Inflammatory macrophage treated with lipopolysaccharide for 4 hours (primary cell): ENCODE measurements at regions not wholly inside any gene's neighbourhood (a gene's known extent, or its start where the extent isn't known, plus 50 kb on each side); places are given as distances from the start of the nearest gene placed in this dataset.
"Not testable (repeated sequence)": the region's sequence is repeated elsewhere in the genome, so short reads cannot be mapped to it uniquely, and the experiment has no call there.

Source experiments
- DNase-seq: peaks from one replicate; pipeline ENCODE4 v3.0.0-alpha.2; 2020

DNA sequence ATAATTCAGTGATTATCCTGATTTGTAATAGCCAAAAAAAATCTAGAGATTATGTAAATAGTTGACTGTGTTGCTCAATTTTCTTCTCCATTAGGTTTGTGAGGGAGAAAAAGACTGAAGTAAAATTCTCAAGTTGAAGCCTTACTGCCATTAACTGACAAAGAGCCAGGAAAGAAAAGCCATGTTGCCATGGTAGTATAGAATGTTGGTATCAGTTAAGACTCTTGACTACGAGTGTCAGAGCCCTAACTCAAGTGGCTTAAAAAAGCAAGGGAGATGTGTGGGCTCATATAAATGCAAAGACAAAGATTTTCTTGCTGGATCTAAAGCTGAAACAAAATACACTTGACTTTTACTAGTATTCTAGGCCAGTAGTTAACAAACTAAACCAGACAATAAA lies 571.7 kb downstream of the KCTD16 start:
- no peak for DNase-seq

DNA sequence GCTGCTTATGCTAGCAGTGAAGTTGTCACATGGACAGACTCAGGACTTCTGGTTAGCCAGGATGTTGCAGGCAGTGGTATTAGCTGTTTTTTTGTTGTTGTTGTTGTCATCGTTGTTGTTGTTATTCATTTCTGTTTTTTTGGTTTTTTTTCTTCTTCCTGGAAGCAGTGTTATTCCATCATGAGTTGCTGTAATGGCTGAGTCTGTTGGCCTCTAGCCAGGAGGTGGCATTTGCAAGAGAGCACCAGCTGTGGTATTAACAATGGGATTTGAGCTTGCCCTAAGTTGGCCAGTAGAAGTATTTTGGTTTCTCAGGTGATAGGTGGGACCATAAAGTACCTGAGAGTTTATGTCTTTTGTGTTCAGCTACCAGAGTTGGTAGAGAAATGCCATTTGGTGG lies 561.1 kb downstream of the KCTD16 start:
- no peak for DNase-seq

DNA sequence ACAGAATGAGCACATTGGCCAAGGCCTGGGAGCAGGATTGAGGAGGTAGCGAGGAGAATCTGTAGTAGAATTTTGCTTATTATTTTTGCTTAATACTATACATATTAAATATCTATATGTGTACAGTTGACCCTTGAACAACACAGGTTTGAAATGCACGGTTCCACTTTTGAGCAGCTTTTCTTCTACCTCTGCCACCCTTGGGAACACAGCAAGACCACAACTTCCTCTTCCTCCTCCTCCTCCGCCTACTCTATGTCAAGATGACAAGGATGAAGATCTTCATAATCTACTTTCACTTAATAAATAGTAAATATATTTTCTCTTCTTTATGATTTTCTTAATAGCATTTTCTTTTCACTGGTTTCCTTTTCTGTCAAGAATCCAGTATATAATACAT lies 541.4 kb downstream of the KCTD16 start:
- DNase-seq = no peak

DNA sequence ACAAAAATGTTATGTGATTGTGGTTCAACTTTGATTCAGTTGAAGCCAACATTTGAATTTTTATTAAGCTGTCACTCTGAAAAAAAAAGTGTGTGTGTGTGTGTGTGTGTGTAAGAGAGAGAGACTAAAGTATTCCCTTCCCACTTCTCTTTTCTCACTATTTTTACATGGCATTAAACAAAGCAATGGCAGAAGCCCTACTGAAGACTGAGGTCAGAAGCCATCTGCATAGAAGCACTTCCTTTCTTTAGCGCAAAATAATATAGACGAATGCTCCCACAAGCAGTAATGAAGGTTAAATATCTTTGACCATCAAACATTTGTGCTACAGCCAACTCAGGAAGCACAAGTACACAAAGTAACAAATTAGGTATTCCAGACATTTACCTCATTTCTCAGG lies 540.5 kb downstream of the KCTD16 start:
- DNase-seq = no peak

DNA sequence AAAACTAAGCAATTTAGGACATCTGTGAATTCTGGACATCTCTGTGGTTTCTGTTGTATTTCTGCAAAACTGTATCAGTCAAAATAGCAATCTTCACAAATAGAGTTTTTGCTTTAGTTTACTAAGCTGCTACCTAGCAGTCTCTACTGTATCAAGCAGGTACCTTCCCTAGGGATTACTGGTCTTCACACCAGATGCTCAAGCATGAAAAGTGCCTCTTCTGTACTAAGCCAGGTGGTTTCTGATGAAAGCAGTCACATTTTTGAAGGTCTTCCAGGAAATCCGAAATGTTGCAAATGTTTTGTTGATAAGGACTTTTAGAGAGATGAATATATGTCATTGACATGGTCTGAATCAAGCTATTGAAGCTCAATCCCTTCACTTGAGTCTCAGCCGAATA lies 540.0 kb downstream of the KCTD16 start:
- no peak for DNase-seq

DNA sequence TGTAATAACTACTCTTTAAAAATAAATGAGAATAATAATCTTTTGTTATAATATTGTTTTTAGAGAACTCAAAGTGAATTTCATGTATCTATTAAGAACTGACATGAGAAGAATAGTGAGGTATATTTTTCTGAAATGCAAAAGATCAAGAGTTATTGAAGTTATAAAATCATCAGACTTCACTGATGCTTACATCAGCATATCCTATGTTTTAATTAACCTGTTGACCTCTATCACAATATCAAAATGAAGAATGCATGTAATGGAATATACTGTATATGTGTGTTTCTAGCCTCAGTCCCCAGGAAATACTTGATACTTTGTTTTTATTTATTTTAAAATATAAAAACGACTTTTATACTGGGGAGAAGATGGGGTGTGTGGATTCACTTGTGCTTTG lies 533.1 kb downstream of the KCTD16 start:
- no peak for DNase-seq

DNA sequence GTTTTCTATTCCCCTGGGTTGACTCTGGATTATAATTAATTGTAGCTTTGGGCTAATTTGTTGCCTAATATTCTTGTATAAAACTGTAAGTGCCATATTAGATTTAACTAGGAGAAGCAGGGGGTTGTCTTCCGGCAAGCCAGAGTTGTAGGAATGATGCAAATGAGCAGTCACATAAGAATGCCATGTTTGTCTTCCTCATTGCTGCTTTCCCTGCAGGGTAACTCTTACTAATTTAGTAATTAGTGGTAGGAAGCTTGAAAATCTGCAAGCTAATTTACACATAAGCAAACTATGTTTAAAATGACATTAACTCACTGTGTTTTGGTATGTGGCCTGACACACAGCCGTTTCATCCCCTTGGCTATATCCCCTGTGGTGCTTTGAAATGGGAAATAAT lies 527.8 kb downstream of the KCTD16 start:
- no peak for DNase-seq

DNA sequence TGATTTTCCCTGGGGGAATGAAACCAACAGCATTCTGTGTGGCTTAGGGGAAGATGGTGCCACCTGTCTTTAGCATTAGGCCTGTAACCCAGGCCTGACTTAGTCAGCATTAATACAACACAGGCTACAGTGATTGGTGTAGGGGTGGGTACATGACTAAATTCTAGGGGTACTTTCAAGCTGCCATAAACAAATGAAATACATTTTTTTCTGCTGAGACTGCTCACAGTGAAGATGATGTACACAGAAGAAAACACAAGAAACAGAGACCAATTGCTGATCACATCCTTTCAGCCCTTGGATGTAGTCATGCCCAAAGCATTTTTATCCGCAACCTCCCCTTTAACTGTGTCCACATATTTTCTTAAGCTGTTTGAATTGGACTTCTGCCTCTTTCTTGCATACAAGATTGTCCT lies 527.2 kb downstream of the KCTD16 start:
- DNase-seq = no peak

DNA sequence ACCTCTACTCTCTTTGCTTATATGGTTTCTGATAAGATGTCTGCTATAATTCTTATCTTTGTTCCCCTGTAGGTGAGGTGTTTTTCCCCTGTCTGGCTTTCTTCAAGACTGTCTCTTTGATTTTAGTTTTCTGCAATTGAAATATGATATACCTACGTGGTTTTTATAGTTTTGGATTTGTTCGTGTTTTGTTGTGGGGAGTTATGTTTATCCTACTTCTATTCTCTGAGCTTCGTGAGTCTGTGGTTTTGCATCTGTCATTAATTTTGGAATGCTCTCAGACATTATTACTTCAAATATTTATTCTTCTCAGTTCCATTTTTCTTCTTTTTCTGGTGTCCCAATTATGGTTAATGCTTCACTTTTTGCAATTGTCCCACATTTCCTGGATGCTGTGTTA lies 521.3 kb downstream of the KCTD16 start:
- DNase-seq = no peak

DNA sequence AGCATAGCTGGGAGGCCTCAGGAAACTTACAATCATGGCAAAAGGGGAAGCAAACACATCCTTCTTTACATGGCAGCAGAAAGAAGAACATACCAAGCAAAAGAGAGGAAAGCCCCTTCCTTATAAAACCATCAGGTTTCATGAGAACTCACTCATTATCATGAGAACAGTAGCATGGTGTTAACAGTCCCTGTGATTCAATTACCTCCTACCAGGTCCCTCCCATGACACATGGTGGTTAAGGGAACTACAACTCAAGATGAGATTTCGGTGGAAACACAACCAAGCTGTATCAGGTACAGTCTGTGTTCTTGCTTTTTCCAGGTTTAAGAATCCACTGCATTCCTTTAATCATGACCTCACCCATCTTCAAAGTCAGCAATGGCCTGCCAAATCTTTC lies 514.2 kb downstream of the KCTD16 start:
- DNase-seq = no peak

DNA sequence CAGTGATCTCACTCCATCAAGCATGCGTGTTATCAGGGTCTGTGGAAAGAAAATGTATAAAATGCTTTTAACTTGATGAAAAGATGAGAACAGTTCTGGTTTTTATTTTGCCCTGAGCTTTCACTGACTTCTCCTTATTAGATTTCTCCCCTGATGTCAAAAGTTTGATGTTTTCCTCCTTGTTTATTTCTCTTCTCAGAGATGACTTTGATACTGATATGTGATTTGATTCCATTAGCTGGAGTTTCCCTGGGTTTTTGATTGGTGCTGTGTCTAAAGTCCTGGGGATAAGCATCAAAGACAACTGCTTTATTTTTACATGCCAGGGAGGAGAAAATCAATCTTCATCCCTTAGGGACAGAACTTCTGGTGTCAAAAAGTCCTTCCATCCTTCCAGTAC lies 510.0 kb downstream of the KCTD16 start:
- no peak for DNase-seq

DNA sequence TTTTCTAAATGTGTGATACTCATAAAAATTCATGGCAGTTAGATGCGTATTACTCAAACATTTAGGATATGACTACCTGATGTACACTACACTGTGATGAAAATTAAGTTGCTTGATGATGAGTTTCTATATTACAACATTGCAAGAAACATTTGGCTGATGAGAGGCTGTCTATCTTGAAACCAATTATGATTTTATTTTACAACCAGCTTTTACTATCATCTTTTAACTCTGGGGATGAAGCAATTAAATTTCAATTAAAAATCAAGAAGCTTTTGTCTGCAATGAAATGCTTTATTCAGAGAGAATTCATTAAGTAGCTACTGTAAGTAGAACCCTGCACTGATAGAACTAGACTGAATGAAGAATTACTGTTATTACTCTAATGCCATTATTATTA lies 500.4 kb downstream of the KCTD16 start:
- DNase-seq = no peak

DNA sequence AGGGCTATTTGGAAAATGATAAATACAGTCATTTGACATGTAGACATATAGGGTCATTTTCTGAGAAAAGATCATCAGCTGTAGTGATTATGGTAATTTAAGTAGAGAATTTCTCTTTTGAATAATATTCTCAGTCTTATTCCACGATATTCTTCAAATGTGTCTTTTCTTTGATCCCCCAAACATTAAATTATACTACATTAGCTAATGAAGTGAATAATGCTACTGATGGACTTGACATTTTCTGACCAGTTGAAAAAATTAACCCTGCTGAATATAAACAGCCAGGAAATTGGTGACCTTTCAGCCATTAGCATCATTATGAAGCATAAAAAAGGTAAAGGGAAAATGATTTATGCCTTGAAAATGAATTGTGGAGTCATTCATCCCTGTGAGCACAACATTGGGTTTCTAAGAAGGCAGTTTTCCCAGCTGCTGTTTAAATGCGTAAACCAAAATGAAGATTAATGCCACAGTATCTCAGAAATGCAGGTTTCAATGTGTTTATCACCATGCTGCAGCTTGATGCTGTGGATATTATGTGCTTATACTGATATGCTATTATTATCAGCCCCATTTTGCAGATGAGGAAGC lies 489.1 kb downstream of the KCTD16 start:
- DNase-seq = no peak

DNA sequence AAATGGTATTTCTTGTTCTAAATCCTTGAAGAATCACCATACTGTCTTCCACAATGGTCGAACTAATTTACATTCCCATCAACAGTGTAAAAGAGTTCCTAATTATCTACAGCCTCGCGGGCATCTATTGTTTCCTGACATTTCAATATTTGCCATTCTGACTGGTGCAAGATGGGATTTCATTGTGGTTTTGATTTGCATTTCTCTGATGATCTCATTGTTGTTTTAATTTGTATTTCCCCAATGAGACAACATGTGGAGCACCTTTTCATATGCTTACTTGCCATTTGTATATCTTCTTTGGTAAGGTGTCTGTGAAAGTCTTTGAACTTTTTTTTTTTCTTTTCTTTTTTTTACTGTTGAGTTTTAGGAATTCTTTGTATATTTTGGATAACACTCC lies 473.6 kb downstream of the KCTD16 start:
- DNase-seq = no peak

DNA sequence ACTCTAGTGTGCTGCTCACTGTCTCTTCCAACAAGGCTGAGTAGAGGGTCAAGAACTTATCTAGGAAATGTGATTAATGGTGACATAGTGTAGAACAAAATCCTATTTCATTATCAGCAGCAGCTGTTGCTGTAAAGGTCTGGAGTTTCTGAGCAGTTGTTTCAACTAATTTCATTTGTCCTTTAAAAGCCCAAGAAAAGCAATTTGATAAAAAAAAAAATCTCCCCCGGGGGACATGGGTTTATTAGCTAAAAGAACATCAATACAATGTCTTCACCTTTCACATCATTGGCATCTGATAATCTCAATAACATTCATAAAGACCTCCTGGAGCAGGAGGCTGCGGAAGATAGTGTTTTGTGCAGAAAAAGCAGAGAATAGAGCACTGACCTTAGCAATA lies 468.1 kb downstream of the KCTD16 start:
- no peak for DNase-seq

DNA sequence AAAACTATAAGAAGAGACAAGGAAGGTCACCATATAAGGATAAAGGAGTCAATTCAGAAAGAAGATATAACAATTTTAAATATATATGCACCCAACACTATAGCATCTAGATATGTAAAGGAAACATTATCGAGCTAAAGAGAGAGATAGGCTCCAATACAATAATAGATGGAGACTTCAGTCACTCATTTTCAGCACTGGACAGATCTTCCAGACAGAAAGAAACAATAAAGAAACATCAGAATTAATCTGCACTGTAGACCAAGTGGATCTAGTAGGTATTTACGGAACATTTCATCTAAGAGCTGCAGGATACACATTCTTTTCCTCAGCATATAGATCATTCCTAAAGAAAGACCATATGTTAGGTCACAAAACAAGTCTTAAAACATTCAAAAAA lies 463.5 kb downstream of the KCTD16 start:
- no peak for DNase-seq

DNA sequence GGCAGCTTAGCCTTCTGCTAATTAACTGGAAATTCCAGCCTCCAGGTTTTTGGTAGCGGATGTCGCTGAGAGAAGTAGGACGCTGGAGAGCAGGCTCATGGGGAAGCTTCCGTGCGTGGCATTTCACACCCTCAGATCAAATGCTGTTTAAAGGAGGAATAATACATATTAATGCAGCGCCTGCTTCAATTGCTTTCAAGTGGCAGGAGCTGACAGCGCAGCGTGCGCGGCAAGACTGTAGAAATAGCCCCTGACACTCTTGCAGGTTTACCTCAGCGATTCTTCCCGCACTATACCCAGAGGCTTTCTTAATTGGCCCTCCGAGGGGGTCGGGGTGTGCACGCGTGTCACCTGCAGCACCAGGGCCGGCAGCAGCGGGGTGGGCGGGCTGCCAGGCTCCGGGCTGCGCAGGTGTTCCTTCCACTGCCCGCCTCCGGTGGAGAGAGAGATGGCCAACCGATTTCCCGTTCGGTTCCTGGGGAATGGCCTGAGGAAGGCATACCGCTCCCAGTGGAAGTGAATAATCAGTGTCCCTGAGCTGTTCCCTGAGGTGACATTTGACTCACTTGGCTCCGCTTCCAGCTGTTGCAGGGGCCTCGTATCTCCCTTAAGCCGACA lies 427.9 kb downstream of the KCTD16 start:
- no peak for DNase-seq

DNA sequence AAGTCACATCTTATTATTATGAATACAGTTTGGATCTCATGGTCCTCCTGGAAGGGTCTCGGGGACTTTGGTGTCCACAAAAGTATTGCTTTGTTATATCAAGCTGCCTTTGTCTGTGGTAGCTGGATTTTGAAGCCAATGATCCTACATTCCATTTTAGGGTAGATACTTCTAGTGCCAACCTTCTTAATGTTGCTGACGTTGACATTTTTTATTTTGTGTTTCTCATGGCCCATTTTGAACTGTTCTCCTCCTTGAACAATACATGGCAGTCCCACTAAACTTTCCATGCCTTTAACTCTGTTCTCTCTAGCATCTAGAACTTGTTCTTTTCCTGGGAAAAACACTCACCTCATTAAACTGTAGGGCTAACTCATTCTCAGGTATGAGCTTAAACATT lies 425.8 kb downstream of the KCTD16 start:
- no peak for DNase-seq

DNA sequence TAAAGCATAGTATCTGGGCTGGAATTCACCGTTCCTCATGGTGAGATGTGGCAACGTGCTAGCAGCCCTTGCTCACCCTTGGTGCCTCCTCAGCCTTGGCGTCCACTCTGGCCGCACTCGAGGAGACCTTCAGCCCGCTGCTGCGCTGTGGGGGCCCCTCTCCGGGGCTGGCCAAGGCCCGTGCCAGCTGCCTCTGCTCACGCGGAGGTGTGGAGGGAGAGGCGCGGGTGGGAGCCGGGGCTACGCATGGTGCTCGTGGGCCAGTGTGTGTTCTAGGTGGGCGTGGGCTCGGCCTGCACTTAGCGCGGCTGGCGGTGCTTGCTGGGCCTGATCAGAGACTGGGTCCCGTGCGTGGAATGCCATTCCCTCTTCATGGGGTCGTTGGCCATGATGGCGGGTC lies 424.2 kb downstream of the KCTD16 start:
- no peak for DNase-seq

DNA sequence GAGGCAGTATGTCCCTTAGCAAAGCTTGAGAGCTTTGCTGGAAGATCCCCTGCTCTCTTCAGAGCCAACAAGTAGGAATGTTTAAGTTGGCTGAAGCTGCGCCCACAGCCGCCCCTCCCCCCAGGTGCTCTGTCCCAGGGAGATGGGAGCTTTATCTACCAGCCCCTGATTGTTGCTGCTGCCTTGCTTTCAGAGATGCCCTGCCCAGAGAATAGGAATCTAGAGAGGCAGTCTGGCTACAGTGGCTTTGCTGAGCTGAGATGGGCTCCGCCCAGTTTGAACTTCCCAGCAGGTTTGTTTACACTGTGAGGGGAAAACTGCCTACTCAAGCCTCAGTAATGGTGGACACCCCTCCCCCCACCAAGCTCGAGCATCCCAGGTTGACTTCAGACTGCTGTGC lies 423.6 kb downstream of the KCTD16 start:
- DNase-seq = not testable (repeated sequence)

DNA sequence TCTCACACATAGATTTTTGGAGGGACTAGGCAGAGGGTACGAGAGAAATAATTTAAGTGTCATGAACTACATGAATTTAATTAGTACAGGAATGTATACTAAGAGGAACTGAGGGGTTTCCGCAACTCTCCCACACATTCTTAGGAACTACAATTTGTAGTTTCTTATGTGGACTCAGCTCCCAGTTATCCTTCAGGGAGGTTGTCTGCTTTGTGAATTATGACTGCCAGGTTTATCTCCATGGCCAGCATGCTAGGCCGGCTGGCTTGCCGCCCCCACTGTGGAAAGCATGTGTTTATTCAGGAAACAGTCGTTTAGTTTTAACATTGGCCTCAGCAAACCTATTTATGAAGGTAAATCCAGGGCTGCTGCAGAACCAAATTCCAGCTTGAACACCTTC lies 415.0 kb downstream of the KCTD16 start:
- DNase-seq = no peak

DNA sequence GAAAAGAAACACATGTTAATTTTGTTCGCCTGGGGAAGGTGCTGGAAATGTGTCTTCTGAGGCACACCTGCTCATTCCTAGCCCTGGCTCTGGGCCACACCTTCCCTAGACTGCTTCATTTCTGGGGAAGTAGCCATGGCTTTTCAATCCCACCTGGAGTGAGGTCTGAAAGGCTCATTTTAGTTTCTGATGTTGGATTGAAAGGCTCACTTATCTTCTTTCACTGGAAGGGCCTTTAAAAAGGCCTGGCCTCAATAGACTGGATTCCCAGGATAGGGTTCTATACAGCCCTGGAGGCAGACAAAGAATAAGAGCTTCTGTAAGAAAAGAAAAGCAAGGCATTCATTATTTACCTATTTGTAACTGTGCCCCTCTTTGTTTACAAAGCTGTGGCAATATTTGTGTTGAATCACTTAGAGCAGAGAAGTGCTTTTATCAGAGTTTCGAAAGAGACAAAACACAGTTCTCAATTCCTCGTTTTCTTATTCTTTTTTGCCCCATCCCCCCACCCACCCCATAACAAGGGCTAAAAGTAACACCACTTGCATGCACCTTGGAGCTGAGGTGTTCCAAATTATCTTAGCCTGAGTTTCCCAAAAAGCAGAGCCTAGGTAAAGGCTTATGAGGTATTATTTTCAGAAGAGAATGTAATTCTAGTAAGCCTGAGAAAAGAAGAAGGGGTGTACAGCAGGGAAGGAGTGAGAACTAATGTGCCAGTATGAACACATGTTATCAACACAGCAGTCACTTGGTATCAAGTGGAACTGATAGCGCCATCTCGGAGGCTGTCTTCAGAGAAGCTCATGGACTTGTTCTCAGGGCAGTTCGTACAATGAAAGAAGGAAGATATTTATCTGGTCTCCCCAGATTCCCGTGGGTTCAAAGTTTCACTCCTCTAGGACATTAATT lies 413.1 kb downstream of the KCTD16 start:
- no peak for DNase-seq

DNA sequence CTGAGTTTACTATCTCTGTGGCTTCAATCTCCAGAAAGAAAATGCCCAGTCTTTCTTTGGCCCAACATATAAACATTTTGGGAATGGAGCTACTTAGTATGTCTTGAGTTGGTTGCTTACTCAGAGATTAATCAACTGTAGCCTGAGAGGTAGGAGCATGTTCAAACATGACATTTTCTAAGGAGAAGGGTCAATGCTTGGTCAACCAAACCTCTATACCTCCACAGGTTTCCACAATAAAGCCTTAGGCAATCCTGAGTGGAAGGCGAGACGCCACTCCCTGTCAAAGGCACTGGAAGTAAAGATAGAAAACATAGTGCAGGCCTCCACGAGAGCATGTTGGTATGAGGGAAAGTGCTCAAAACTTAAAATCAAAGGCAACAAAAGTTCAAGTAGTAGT lies 411.4 kb downstream of the KCTD16 start:
- no peak for DNase-seq

DNA sequence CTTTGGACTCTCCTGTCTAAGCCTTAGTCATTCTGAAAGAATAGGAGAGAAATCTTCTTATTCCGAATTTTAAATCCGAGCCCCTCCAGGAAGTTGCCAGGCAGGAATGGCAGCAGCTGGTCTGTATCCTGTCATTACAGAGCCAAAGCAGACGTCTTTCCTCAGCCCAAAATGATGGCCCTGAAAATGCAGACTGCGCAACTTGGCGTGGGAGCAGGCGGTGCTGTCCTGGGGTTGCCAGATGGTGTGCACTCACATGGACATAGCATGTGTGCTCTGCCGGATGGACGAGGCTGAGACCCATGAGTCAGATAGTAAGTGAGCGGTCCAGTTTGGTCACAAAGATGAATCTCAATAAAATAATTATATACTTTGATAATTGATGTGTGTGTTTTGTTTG lies 410.4 kb downstream of the KCTD16 start:
- no peak for DNase-seq
